HCT116 (cell line): ENCODE measurements at regions not wholly inside any gene's neighbourhood (a gene's known extent, or its start where the extent isn't known, plus 50 kb on each side); places are given as distances from the start of the nearest gene placed in this dataset.

ENCODE experiments used
- ATAC-seq: fragments of 200-7000 bp; cut with Tn5 transposase; 2 replicates; pipeline ENCODE4 v1.9.1; 2020; ENCODE audit warnings: mild to moderate bottlenecking, moderate library complexity
- BruUV-seq: library from RNA; stranded (reverse); fragments of 400-500 nt; replicated peaks from 2 replicates; lab custom pipeline; 2021; lab: Mats Ljungman, UMichigan
- CTCF ChIA-PET: fragments of 300-600 bp; sonication (Branson Sonifier 250); formaldehyde crosslinking; loops from one replicate; lab custom pipeline; 2021; ENCODE audit warnings: antibody characterized with exemption; lab: Charles Lee
- POLR2A ChIA-PET: fragments of 300-600, 350-600 bp; sonication (Branson Sonifier 250); formaldehyde crosslinking; loops from one replicate; lab custom pipeline; 2021; ENCODE audit warnings: antibody characterized with exemption; lab: Charles Lee
- RAD21 ChIA-PET, 2 experiments: fragments of 300-600 bp; sonication (Branson Sonifier 250); formaldehyde crosslinking; loops; one replicate each; lab custom pipeline; 2023; ENCODE audit warnings: low total read pairs in 2 of 2; ENCODE audit not compliant: uncharacterized antibody in 2 of 2, unreplicated experiment in 2 of 2, low non-redundant PET in 1 of 2; lab: Charles Lee
- DNase-seq: peaks from one replicate; pipeline ENCODE4 v3.0.0-alpha.2; 2010; ENCODE audit warnings: low read depth, low spot score
- H2AFZ ChIP-seq: fragments of 200-600 bp; shearing (Covaris generic), sonication (generic); 2 replicates; pipeline ENCODE4 v1.6.1; 2017; ENCODE audit warnings: low read depth, mixed run types, mixed read lengths, antibody characterized with exemption, low read length; ENCODE audit not compliant: poor library complexity, severe bottlenecking
- H3K27ac ChIP-seq: 2 replicates; pipeline ENCODE4 v1.5.1; 2012; ENCODE audit warnings: low read depth, low read length
- H3K27me3 ChIP-seq: fragments of 200-600 bp; sonication (generic); 2 replicates; pipeline ENCODE4 v1.6.1; 2016; ENCODE audit warnings: mixed run types, low read length, mixed read lengths; ENCODE audit not compliant: insufficient read depth
- H3K36me3 ChIP-seq, 2 experiments: fragments of 200-500 bp in 1 of 2; fragments of 200-600 bp in 1 of 2; sonication (Bioruptor generic) in 1 of 2; sonication (generic) in 1 of 2; 2 replicates each; pipeline versions ENCODE4 v1.5.1 to v1.6.1; 2014 to 2016; ENCODE audit warnings: low read length in 2 of 2, inconsistent platforms in 1 of 2, mixed read lengths in 1 of 2, mixed run types in 1 of 2; ENCODE audit not compliant: insufficient read depth in 2 of 2, control insufficient read depth in 1 of 2
- H3K4me1 ChIP-seq, 2 experiments: fragments of 200-600 bp in 1 of 2; sonication (generic) in 1 of 2; 2 replicates each; pipeline versions ENCODE4 v1.5.1 to v1.6.1; 2012 to 2017; ENCODE audit warnings: low read length in 2 of 2, inconsistent platforms in 1 of 2, mild to moderate bottlenecking in 1 of 2, mixed read lengths in 1 of 2, mixed run types in 1 of 2, moderate library complexity in 1 of 2; ENCODE audit not compliant: insufficient read depth in 2 of 2, control insufficient read depth in 1 of 2
- H3K4me2 ChIP-seq: fragments of 200-600 bp; sonication (generic); 2 replicates; pipeline ENCODE4 v1.6.1; 2017; ENCODE audit warnings: mixed run types, low read length, mixed read lengths
- H3K4me3 ChIP-seq, 2 experiments: fragments of 200-600 bp in 1 of 2; sonication (generic) in 1 of 2; replicated peaks in 1 of 2; 2 replicates each; pipeline ENCODE4 v1.5.1; 2011 to 2016; ENCODE audit warnings: low read length in 2 of 2, control low read depth in 1 of 2, low read depth in 1 of 2, mild to moderate bottlenecking in 1 of 2, mixed read lengths in 1 of 2, mixed run types in 1 of 2
- H3K79me2 ChIP-seq: fragments of 200-600 bp; sonication (generic); 2 replicates; pipeline ENCODE4 v1.6.1; 2017; ENCODE audit warnings: mild to moderate bottlenecking, mixed run types, low read length, moderate library complexity, mixed read lengths; ENCODE audit not compliant: insufficient read depth
- H3K9ac ChIP-seq: fragments of 200-600 bp; sonication (generic); 2 replicates; pipeline ENCODE4 v1.6.1; 2016; ENCODE audit warnings: low read length, mixed read lengths
- H3K9me2 ChIP-seq: fragments of 200-600 bp; sonication (generic), shearing (Covaris generic); 2 replicates; pipeline ENCODE4 v1.6.1; 2017; ENCODE audit warnings: mixed run types, mild to moderate bottlenecking, moderate library complexity; ENCODE audit not compliant: insufficient read depth
- H3K9me3 ChIP-seq, 2 experiments: fragments of 200-500 bp in 1 of 2; fragments of 200-600 bp in 1 of 2; sonication (Bioruptor generic) in 1 of 2; sonication (generic) in 1 of 2; 2 replicates each; pipeline ENCODE4 v1.6.1; 2014 to 2017; ENCODE audit warnings: low read length in 2 of 2, mixed read lengths in 2 of 2, inconsistent platforms in 1 of 2, low read depth in 1 of 2, mild to moderate bottlenecking in 1 of 2, mixed run types in 1 of 2, moderate library complexity in 1 of 2; ENCODE audit not compliant: control insufficient read depth in 1 of 2, insufficient read depth in 1 of 2
- H4K20me1 ChIP-seq: fragments of 200-600 bp; sonication (generic), shearing (Covaris generic); 2 replicates; pipeline ENCODE4 v1.6.1; 2017; ENCODE audit warnings: mixed run types, mild to moderate bottlenecking, moderate library complexity; ENCODE audit not compliant: insufficient read depth
- CBX3 ChIP-seq: IDR thresholded peaks from 2 replicates; pipeline ENCODE4 v1.6.1; 2012; ENCODE audit warnings: low read depth
- EGR1 ChIP-seq: IDR thresholded peaks from 2 replicates; pipeline ENCODE4 v1.6.1; 2012; ENCODE audit warnings: low read depth
- EZH2phosphoT487 ChIP-seq: fragments of 200-600 bp; IDR thresholded peaks from 2 replicates; pipeline ENCODE4 v1.6.1; 2018; ENCODE audit warnings: antibody characterized with exemption, borderline replicate concordance
- FOSL1 ChIP-seq: IDR thresholded peaks from 2 replicates; pipeline ENCODE4 v1.6.1; 2012; ENCODE audit warnings: low read depth
- REST ChIP-seq: IDR thresholded peaks from 2 replicates; pipeline ENCODE4 v1.6.1; 2012; ENCODE audit warnings: low read depth
- SIN3A ChIP-seq: IDR thresholded peaks from 2 replicates; pipeline ENCODE4 v1.6.1; 2012; ENCODE audit warnings: low read depth
- SP1 ChIP-seq: IDR thresholded peaks from 2 replicates; pipeline ENCODE4 v1.6.1; 2012; ENCODE audit warnings: low read depth
- SRF ChIP-seq: IDR thresholded peaks from 2 replicates; pipeline ENCODE4 v1.6.1; 2012; ENCODE audit warnings: low read depth
- ZBTB33 ChIP-seq: IDR thresholded peaks from 2 replicates; pipeline ENCODE4 v1.6.1; 2011; ENCODE audit warnings: mild to moderate bottlenecking, low read length, moderate library complexity; ENCODE audit not compliant: insufficient replicate concordance; ENCODE audit errors: extremely low read depth
- ZFX ChIP-seq: fragments of 450-650 bp; IDR thresholded peaks from 2 replicates; pipeline ENCODE4 v1.6.1; 2017
- intact Hi-C: fragments of 100-400 bp; cut with micrococcal nuclease; formaldehyde crosslinking; loops from 2 replicates; pipeline ENCODE4 v1.10.0; 2022

- H3K79me2 ChIP-seq = no peaks in the 10 kb centered on the region
- ATAC-seq = no peak
- H3K27me3 ChIP-seq = no peaks in the 10 kb centered on the region
- peaks cover 4 to 12% of the 10 kb centered on the region in 2 experiments; a peak in 3 of 4 replicates for H3K9me3 ChIP-seq
- CTCF ChIA-PET = no interaction called here
- H3K9ac ChIP-seq = no peak overlapping the region
- H3K9me2 ChIP-seq = no peaks in the 10 kb centered on the region
- H2AFZ ChIP-seq = no peak overlapping the region
- H3K4me3 ChIP-seq = no peak overlapping the region
- TF ChIP-seq CBX3 (no peak), ZFX (no peak), EZH2phosphoT487 (no peak), SRF (no peak), REST (no peak), SP1 (no peak), FOSL1 (no peak), SIN3A (no peak), EGR1 (no peak), ZBTB33 (no peak)
- TF ChIP-seq, all 23 proteins: peak for 0
- H3K4me1 ChIP-seq = no peaks in the 10 kb centered on the region
- POLR2A ChIA-PET = no interaction called here
- no peak overlapping the region for H3K27ac ChIP-seq
- intact Hi-C loops = no loop called here
- no peak overlapping the region for H3K4me2 ChIP-seq
- H4K20me1 ChIP-seq = no peaks in the 10 kb centered on the region
- DNase-seq = no peak
- BruUV-seq = no TSS peak
- RAD21 ChIA-PET = no interaction called here
- no peaks in the 10 kb centered on the region for H3K36me3 ChIP-seq
Observed at GRCh38 chr18:68472701-68473295, 242.1 kb downstream of the TMX3 start.
